ENCODE measurements at regions not wholly inside any gene's neighbourhood (a gene's known extent, or its start where the extent isn't known, plus 50 kb on each side); places are given as distances from the start of the nearest gene placed in this dataset.
"Not testable (repeated sequence)": the region's sequence is repeated elsewhere in the genome, so short reads cannot be mapped to it uniquely, and the experiment has no call there.

- Histone ChIP-seq H3K4me1 (ENCODE audit: control insufficient read depth, insufficient read depth, low read length) (no peaks in the 10 kb centered on the region), H3K27me3 (ENCODE audit: control insufficient read depth, insufficient read depth, low read length, poor library complexity, severe bottlenecking) (peaks cover 9% of the 10 kb centered on the region), H3K4me3 (ENCODE audit: low read length) (no peak overlapping the region), H3K27ac (ENCODE audit: low read depth, low read length) (no peak overlapping the region), H3K36me3 (ENCODE audit: control insufficient read depth, insufficient read depth, low read length) (no peaks in the 10 kb centered on the region), H3K9me3 (ENCODE audit: control insufficient read depth, low read length) (peaks cover 7% of the 10 kb centered on the region), H3K9ac (ENCODE audit: extremely low read depth, low read length, poor library complexity, severe bottlenecking) (no peak overlapping the region)
- TF ChIP-seq CTCF (conservative IDR thresholded peaks at IDR 0.05), result peak; percentile 83
- no peak overlapping the region for H3K4me3 Mint-ChIP-seq
- DNase-seq, result peak; percentile 88
- no peaks in the 10 kb centered on the region for H3K36me3 Mint-ChIP-seq (ENCODE audit: low read depth)
- peak overlapping the region; percentile 62 for H3K27ac Mint-ChIP-seq
- peaks cover 16% of the 10 kb centered on the region for H3K9me3 Mint-ChIP-seq
- peaks cover 30% of the 10 kb centered on the region for H3K27me3 Mint-ChIP-seq (ENCODE audit: insufficient read depth)
- H3K4me1 Mint-ChIP-seq, result peaks cover 4% of the 10 kb centered on the region
- 56 to 57% methylated on average over 7 to 11 of the region's 11 CpGs for WGBS, 2 experiments (ENCODE audit: insufficient coverage in 1 of 2, insufficient read length in 1 of 2)
These were observed 91.2 kb downstream of the IRX5 start for GRCh38 chr16:55021595-55022475.

DNA sequence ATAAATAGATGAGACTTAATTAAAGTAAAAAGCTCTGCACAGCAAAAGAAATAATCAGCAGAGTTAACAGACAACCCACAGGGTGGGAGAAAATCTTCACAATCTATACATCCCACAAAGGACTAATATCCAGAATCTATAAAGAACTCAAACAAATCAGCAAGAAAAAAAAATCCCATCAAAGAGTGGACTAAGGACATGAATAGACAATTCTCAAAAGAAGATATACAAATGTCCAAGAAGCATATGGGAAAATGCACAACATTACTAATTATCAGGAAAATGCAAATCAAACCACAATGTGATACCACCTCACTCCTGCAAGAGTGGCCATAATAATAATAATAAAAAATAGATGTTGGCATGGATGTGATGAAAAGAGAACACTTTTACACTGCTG lies 96.6 kb downstream of the IRX5 start:
- not testable (repeated sequence) for DNase-seq; H3K4me3 Mint-ChIP-seq; H3K4me1 Mint-ChIP-seq; H3K27me3 ChIP-seq (ENCODE audit: control insufficient read depth, insufficient read depth, low read length, poor library complexity, severe bottlenecking); H3K36me3 ChIP-seq (ENCODE audit: control insufficient read depth, insufficient read depth, low read length); H3K4me3 ChIP-seq (ENCODE audit: low read length); H3K9ac ChIP-seq (ENCODE audit: extremely low read depth, low read length, poor library complexity, severe bottlenecking); H3K27ac Mint-ChIP-seq; H3K9me3 Mint-ChIP-seq; H3K36me3 Mint-ChIP-seq (ENCODE audit: low read depth); H3K4me1 ChIP-seq (ENCODE audit: control insufficient read depth, insufficient read depth, low read length); H3K27ac ChIP-seq (ENCODE audit: low read depth, low read length)
- H3K27me3 Mint-ChIP-seq (ENCODE audit: insufficient read depth), result peaks cover 32% of the 10 kb centered on the region
- H3K9me3 ChIP-seq (ENCODE audit: control insufficient read depth, low read length), result peaks cover 11% of the 10 kb centered on the region

- no peaks in the 10 kb centered on the region for H3K36me3 Mint-ChIP-seq (ENCODE audit: low read depth)
- WGBS, 2 experiments (ENCODE audit: insufficient coverage in 1 of 2, insufficient read length in 1 of 2), result 89% methylated on average over 1 of the region's 1 CpG; no CpG with 5 or more reads in 1 of the 2 experiments
- Histone ChIP-seq H3K27me3 (ENCODE audit: control insufficient read depth, insufficient read depth, low read length, poor library complexity, severe bottlenecking) (peaks cover 2% of the 10 kb centered on the region), H3K4me3 (ENCODE audit: low read length) (no peak overlapping the region), H3K36me3 (ENCODE audit: control insufficient read depth, insufficient read depth, low read length) (no peaks in the 10 kb centered on the region), H3K9ac (ENCODE audit: extremely low read depth, low read length, poor library complexity, severe bottlenecking) (no peak overlapping the region), H3K9me3 (ENCODE audit: control insufficient read depth, low read length) (peaks cover 11% of the 10 kb centered on the region), H3K4me1 (ENCODE audit: control insufficient read depth, insufficient read depth, low read length) (no peaks in the 10 kb centered on the region), H3K27ac (ENCODE audit: low read depth, low read length) (no peak overlapping the region)
- H3K4me1 Mint-ChIP-seq, result peaks cover 7% of the 10 kb centered on the region
- no peak overlapping the region for H3K4me3 Mint-ChIP-seq
- no peak overlapping the region for H3K27ac Mint-ChIP-seq
- DNase-seq, result no peak
- peaks cover 10% of the 10 kb centered on the region for H3K9me3 Mint-ChIP-seq
- peaks cover 19% of the 10 kb centered on the region for H3K27me3 Mint-ChIP-seq (ENCODE audit: insufficient read depth)
- no peak for TF ChIP-seq CTCF (conservative IDR thresholded peaks at IDR 0.05)
These were observed 98.8 kb downstream of the IRX5 start for GRCh38 chr16:55029509-55029908.
